ENCODE measurements at regions not wholly inside any gene's neighbourhood (a gene's known extent, or its start where the extent isn't known, plus 50 kb on each side); places are given as distances from the start of the nearest gene placed in this dataset.
A peak's percentile ranks its signal among the peaks of the same experiment; 100 is the strongest.
"Not testable (repeated sequence)": the region's sequence is repeated elsewhere in the genome, so short reads cannot be mapped to it uniquely, and the experiment has no call there.

- DNase-seq: not testable (repeated sequence)
Measured at GRCh38 chr17:34471278-34471677, 108.1 kb upstream of the TMEM132E start.

GRCh38 chr17:34465789-34466188 lies 102.8 kb upstream of the CCL1 start:
- no peak for DNase-seq

DNA sequence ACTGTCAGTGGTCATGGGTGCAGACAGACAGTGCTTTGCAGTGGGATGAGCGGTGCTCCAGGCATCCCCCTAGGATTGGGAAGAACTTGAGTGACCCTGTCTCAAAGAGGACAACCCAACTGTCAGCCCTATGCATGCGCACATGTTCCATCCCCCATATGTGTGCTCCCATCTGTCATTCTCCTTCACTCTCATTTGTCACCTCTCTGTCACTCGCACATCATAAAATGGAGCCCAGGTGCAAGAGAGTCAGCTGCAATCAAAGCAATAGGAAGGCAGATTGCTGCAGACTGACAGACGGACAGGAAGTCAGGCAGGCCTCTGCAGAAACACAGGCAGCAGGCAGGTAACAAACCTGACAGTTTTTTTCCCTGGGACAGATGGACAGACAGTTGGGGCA lies 101.8 kb upstream of the CCL1 start:
- DNase-seq: no peak

DNA sequence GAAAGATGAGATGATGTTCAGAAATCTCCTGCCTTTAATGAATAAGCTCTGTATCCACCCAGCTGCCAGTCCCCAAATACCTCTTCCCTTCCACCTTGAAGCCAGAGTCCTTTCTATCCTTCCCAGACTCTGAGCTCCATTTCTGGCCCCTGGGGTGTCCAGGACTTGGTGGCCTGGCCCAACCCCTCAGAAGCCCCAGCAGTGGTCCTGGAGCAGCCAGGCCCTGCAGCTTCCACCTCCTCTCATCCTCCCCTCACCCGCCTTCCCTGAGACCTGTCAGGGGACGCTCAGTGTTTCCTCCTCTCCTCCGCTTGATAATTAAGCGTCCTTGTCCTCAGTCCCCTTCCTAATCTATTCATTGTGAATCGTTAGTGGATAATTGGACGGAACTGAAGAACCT lies 95.2 kb upstream of the CCL1 start:
- no peak for DNase-seq

GRCh38 chr17:34456121-34456520 lies 93.1 kb upstream of the CCL1 start:
- no peak for DNase-seq

DNA sequence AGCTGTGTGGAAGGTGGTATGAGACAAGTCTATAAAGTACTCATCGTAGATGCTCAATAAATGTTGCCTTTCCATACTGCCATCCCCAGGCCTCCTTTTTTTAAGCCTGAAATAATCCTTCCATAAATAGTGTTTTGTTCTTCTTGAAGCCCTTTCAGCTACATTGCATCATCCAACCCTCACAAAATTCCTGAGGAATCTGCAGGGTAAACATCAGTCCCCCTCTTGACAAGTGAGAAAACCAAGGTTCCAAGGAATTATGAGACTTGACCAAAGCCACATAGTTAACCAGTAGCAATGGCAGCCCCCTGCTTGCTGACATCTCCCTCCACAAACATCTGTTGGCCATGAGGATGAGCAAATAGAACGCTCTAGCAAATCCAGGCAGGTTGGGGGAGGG lies 89.7 kb upstream of the CCL1 start:
- no peak for DNase-seq

- DNase-seq: no peak
Measured at GRCh38 chr17:34451313-34451712, 88.3 kb upstream of the CCL1 start.

DNA sequence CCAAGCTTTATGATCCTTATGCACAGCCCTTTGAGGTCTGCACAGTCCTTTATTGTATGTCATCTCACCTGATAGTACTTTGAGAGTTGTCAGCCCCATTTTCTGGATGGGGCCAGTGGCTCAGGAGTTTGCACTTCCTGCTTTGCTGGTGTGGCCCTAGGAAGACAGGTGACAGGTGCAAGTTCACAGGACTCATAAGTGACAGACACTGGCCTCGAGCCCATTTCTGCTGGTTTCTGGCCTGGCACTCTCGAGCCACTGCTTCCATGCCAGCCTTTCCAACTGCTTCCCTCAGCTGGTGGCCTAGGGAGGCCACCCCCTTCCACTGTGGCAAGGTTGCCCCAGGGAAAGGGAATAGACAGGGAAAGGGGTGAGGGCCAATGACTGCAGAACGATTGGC lies 84.4 kb upstream of the CCL1 start:
- DNase-seq: no peak

- no peak for DNase-seq
Measured at GRCh38 chr17:34445101-34445500, 82.1 kb upstream of the CCL1 start.

GRCh38 chr17:34443619-34444469 lies 80.8 kb upstream of the CCL1 start:
- DNase-seq: no peak

DNA sequence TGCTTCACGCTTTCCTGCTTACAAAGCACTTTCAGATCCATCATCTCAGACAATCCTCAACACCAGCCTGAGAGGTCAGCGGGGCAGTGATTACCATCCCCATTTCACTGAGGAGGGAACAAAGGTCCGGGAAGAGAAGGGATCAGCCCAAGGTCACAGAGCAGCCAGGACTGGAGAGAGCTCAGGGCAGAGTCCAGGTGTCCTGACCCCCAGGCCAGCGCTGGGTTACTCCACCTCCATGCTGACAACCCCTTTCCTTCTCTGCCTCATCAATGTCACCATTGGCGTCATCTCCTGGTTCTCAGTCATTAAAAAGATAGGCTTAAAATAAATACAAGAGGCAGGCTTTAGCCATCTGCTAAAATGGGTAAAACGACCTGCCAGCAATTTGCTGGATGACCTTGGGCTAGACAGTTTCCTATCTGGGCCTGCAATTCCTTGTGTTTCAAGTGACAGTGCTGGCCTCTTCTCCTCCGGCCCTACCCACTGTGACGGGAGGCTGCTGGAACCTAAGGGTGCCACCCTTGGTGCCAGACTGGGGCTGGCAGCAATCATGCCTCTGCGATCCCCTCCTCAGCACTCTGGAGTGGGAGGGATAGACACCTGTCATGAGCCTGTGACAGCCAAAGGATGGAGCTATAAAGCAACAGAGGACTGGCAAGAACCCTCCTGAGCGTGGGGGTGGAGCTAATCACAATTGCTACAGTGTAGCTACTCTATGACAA lies 79.5 kb upstream of the CCL1 start:
- no peak for DNase-seq

GRCh38 chr17:34437188-34437587 lies 74.2 kb upstream of the CCL1 start:
- DNase-seq: no peak

DNA sequence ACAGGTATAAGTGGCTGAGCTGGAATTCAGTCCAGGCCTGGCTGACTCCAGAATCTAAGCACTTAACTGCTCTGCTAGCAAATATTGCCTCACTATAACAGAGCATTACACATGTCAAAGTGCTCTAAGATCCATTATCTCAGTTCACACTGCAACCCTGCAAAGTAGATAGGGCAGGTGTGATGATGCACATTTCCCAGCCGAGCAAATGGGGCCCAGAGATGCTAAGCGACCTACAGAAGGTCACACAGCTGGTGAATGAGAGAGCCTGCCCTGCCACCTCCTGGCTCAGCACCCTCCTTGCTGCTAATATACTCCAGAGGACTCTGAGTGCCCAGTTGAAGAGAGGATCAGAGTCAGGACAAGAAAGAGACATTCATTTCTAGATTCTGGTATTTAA lies 73.6 kb upstream of the CCL1 start:
- no peak for DNase-seq

DNA sequence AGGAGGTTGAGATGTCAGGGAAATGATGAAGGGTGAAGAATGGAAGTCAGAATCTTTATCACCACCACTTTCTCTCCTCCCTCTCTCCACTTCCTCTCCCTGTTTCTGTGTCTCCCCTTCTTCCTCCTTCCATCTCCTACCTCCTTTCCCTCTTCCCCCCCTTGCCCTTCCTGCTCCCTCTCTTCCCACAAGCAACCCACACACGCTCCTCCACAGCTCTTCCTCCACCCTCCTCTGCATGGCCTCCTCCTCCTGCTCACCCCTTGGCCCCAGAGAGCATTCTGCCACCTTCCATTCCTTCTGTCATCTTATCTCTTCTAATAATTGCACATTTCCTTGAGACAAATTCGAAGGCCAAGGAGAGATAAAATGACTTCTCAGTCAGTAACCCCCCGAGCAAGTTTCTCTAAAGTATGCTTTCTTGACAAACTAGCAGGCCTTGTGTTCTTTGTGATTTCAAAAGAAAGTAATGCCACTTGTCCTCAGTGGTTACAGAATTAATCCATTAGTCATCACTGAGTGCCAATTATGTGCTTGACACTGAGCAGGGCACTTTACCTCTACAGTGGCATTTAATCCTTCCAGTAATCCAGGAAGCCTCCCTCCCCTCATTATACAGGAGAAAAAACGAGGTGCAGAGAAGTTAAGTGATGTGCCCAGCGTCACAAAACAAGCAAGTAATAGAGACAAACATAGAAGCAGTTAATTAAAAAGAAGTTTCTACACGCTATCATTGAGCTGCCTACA lies 72.3 kb upstream of the CCL1 start:
- no peak for DNase-seq

DNA sequence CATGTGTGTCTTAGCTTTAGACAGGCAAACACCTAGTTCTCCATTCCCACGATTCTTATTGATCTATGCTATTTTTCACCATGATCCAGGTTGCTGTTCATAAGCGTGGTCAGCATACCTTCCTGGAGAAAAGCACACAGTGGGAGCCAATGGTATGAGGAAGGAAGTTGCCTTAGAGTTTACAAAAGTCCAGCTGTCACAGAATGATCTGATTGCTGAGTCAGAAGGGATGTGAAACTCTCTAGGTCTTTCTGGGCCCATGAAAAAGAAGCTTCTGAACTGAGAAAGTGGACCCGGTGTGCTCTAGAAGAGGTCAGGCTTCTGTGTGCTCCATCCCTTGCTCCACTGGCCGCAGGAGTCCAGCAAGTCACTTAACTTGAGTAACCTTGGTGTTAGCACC lies 71.0 kb upstream of the CCL1 start:
- DNase-seq: no peak

- DNase-seq: no peak
Measured at GRCh38 chr17:34424814-34425491, 61.9 kb upstream of the CCL1 start.

- DNase-seq: no peak
Measured at GRCh38 chr17:34423978-34424813, 61.2 kb upstream of the CCL1 start.

DNA sequence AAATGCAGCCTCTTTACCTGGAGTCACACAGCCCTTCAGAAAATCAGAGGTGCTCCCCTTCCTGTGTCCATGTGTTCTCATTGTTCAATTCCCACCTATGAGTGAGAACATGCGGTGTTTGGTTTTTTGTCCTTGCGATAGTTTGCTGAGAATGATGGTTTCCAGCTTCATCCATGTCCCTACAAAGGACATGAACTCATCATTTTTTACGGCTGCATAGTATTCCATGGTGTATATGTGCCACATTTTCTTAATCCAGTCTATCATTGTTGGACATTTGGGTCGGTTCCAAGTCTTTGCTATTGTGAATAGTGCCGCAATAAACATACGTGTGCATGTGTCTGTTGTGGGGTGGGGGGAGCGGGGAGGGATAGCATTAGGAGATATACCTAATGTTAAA lies 60.3 kb upstream of the CCL1 start:
- not testable (repeated sequence) for DNase-seq

DNA sequence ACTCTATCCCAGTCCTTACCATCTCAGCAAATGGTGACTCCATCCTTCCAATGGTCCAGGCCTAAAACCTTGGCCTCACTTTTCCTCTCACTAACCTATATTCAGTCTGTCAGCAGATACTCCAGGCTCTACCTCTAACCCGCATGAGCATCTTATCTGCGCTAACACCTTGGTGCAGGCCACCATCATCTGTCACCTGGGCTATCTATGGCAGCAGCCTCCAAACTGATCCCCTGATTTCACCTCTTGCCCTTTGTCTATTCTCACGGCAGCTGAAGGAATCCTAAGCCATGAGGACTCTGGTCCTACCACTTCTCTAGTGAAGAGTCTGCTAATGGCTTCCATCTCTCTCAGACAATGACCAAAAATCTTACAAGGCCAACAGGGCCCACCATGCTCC lies 57.9 kb upstream of the CCL1 start:
- no peak for DNase-seq

DNA sequence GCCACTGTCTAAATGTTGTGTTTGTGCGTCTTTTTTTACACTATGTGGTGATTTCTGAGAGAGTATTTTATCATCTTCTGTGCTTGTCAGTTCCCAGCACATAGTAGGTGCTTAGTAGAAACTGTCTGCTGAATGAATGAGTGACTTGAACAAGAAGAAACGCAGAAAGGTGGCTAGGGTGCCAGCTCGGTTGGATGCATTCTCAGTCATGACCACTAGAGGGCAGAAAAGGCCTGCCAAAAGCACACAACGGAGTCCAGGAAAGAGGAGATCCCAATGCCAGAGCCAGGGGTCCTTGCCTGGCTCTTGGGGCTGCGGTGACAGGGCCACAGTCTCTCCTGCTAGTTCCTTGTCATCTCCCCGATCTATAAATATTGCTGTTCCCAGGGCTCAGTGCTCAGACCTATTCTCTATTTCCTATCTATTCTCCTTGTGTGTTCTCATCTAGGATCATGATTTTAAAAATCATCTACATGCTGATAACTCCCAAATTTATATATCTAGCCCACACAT lies 57.3 kb upstream of the CCL1 start:
- peak; percentile 86 for DNase-seq

- no peak for DNase-seq
Measured at GRCh38 chr17:34416116-34416515, 53.1 kb upstream of the CCL1 start.

DNA sequence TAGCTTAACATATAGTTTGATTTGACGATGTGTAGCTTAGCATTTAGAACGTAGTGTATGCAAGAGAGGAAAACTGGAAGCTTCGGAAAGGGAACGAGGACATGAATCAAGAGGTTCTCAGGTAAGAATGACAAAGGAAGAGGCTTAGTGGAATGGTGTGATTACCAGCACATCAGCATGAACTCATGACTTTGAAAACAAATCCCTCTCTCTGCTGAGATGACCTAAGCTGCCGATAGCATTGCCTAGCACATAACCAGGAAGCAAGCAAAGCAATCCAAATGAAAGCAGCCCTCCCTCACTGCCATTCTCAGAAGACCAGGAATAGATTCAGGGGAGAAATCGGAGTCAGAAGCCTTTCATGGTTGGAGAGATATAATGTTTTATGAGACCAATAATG lies 51.3 kb upstream of the CCL1 start:
- no peak for DNase-seq

Data from activated CD8-positive, alpha-beta memory T cell treated with anti-CD3 and anti-CD28 coated beads, Interleukin-2, amount 50 U/mL, for 48 hours (primary cell).